GM12878 (cell line): ENCODE measurements at regions not wholly inside any gene's neighbourhood (a gene's known extent, or its start where the extent isn't known, plus 50 kb on each side); places are given as distances from the start of the nearest gene placed in this dataset.

Experiments
- ATAC-seq: fragments of 200-7000 bp; cut with Tn5 transposase; 3 replicates; pipeline ENCODE4 v1.9.1; 2020; ENCODE audit warnings: mild to moderate bottlenecking, moderate library complexity
- BruUV-seq: library from RNA; stranded (reverse); fragments of 400-500 nt; replicated peaks from 2 replicates; lab custom pipeline; 2021; lab: Mats Ljungman, UMichigan
- CTCF ChIA-PET: fragments of 300-600 bp; sonication (Branson Sonifier 250); formaldehyde crosslinking; extraction: SDS; loops from one replicate; lab custom pipeline; 2021; ENCODE audit warnings: inconsistent platforms; lab: Yijun Ruan, JAX
- POLR2A ChIA-PET: fragments of 350-600 bp; formaldehyde crosslinking; extraction: SDS; loops from one replicate; lab custom pipeline; 2021; ENCODE audit warnings: inconsistent platforms; lab: Charles Lee
- RAD21 ChIA-PET: fragments of 300-600 bp; sonication (Branson Sonifier 250); formaldehyde crosslinking; loops from one replicate; lab custom pipeline; 2023; ENCODE audit warnings: antibody characterized with exemption; ENCODE audit not compliant: unreplicated experiment; lab: Charles Lee
- SMC1A ChIA-PET: fragments of 300-600 bp; sonication (Branson Sonifier 250); formaldehyde crosslinking; loops from one replicate; lab custom pipeline; 2023; ENCODE audit not compliant: unreplicated experiment, uncharacterized antibody; lab: Charles Lee
- DNase-seq: peaks from one replicate; pipeline ENCODE4 v3.0.0-alpha.2; 2011; ENCODE audit warnings: low read depth, low spot score
- FAIRE-seq: peaks from 3 replicates; lab custom pipeline; 2011; peaks lifted over from hg19 to GRCh38; lab: Jason Lieb, UNC
- H2AFZ ChIP-seq: 2 replicates; pipeline ENCODE4 v1.6.0; 2011; ENCODE audit warnings: low read depth, low read length, control low read depth; ENCODE audit not compliant: control insufficient read depth
- H3K27ac ChIP-seq: 2 replicates; pipeline ENCODE4 v1.5.1; 2011; ENCODE audit warnings: control low read depth; ENCODE audit not compliant: control insufficient read depth, insufficient read depth
- H3K27me3 ChIP-seq, 2 experiments: replicated peaks in 1 of 2; 2 replicates each; pipeline versions ENCODE4 v1.6.0 to v1.6.1; 2011; ENCODE audit warnings: low read length in 1 of 2; ENCODE audit not compliant: control insufficient read depth in 2 of 2, insufficient read depth in 2 of 2
- H3K36me3 ChIP-seq, 2 experiments: 2 replicates each; pipeline ENCODE4 v1.5.1; 2011; ENCODE audit warnings: low read length in 1 of 2; ENCODE audit not compliant: control insufficient read depth in 2 of 2, insufficient read depth in 2 of 2
- H3K4me1 ChIP-seq: 2 replicates; pipeline ENCODE4 v1.6.1; 2011; ENCODE audit warnings: mild to moderate bottlenecking, low read length, moderate library complexity, mixed read lengths; ENCODE audit not compliant: control insufficient read depth, insufficient read depth
- H3K4me2 ChIP-seq: 2 replicates; pipeline ENCODE4 v1.6.0; 2011; ENCODE audit warnings: control low read depth; ENCODE audit not compliant: control insufficient read depth, insufficient read depth
- H3K4me3 ChIP-seq: fragments of 200-600 bp; sonication (generic); 2 replicates; pipeline ENCODE4 v1.5.1; 2016
- H3K79me2 ChIP-seq: 2 replicates; pipeline ENCODE4 v1.6.0; 2011; ENCODE audit warnings: low read length; ENCODE audit not compliant: control insufficient read depth, insufficient read depth
- H3K9ac ChIP-seq: 2 replicates; pipeline ENCODE4 v1.8.0; 2011; ENCODE audit warnings: low read length, control low read depth, mixed read lengths; ENCODE audit not compliant: control insufficient read depth, insufficient read depth
- H3K9me3 ChIP-seq: replicated peaks from 3 replicates; pipeline ENCODE4 v1.5.1; 2011; ENCODE audit warnings: mild to moderate bottlenecking, low read length; ENCODE audit not compliant: control insufficient read depth, insufficient read depth
- H4K20me1 ChIP-seq: 2 replicates; pipeline ENCODE4 v1.6.0; 2011; ENCODE audit not compliant: control insufficient read depth, insufficient read depth
- BCLAF1 ChIP-seq: fragments of 450-650 bp; IDR thresholded peaks from 2 replicates; pipeline ENCODE4 v1.6.1; 2017; ENCODE audit warnings: antibody characterized with exemption, mild to moderate bottlenecking, moderate library complexity
- CBX3 ChIP-seq: fragments of 200-600 bp; sonication (generic); IDR thresholded peaks from 2 replicates; pipeline ENCODE4 v1.6.1; 2016; ENCODE audit warnings: low read depth, borderline replicate concordance
- EZH2 ChIP-seq: IDR thresholded peaks from 2 replicates; pipeline ENCODE4 v1.6.1; 2012; ENCODE audit warnings: low read depth, mild to moderate bottlenecking, control low read depth, inconsistent platforms, low read length, borderline replicate concordance; ENCODE audit not compliant: control insufficient read depth
- FOXK2 ChIP-seq: fragments of 450-650 bp; IDR thresholded peaks from 2 replicates; pipeline ENCODE4 v1.6.1; 2017; ENCODE audit warnings: mild to moderate bottlenecking, moderate library complexity
- IKZF1 ChIP-seq: fragments of 450-650 bp; conservative IDR thresholded peaks from 2 replicates; pipeline ENCODE4 v1.6.1; 2017; ENCODE audit warnings: antibody characterized with exemption, mild to moderate bottlenecking
- JUNB ChIP-seq: IDR thresholded peaks from 2 replicates; pipeline ENCODE4 v1.6.1; 2016; ENCODE audit warnings: antibody characterized with exemption, mild to moderate bottlenecking
- NFIC ChIP-seq: IDR thresholded peaks from 2 replicates; pipeline ENCODE4 v1.6.1; 2012; ENCODE audit warnings: low read depth, mild to moderate bottlenecking, inconsistent platforms, low read length, moderate library complexity
- NFYA ChIP-seq: IDR thresholded peaks from 2 replicates; pipeline ENCODE4 v1.6.1; 2011; ENCODE audit warnings: low read depth, mild to moderate bottlenecking, low read length, improper control_type of control experiment, borderline replicate concordance
- PAX8 ChIP-seq: fragments of 450-650 bp; IDR thresholded peaks from 2 replicates; pipeline ENCODE4 v1.6.1; 2017; ENCODE audit warnings: mild to moderate bottlenecking, moderate library complexity
- POLR2AphosphoS2 ChIP-seq: IDR thresholded peaks from 2 replicates; pipeline ENCODE4 v1.6.1; 2011; ENCODE audit warnings: low read depth, mild to moderate bottlenecking, low read length, improper control_type of control experiment, moderate library complexity
- RAD21 ChIP-seq: IDR thresholded peaks from 2 replicates; pipeline ENCODE4 v1.6.1; 2011; ENCODE audit warnings: mild to moderate bottlenecking, low read depth, low read length, moderate library complexity; ENCODE audit not compliant: insufficient read depth
- SIN3A ChIP-seq: IDR thresholded peaks from 2 replicates; pipeline ENCODE4 v1.6.1; 2012; ENCODE audit warnings: low read depth, low read length, improper control_type of control experiment
- ZNF217 ChIP-seq: fragments of 450-650 bp; IDR thresholded peaks from 2 replicates; pipeline ENCODE4 v1.6.1; 2017; ENCODE audit warnings: antibody characterized with exemption, mild to moderate bottlenecking
- WGBS: methylation state at CpG from one replicate; pipeline ENCODE4 v1.1.6; 2016; ENCODE audit warnings: low lambda C conversion rate; ENCODE audit not compliant: insufficient replicate concordance, insufficient coverage; ENCODE audit errors: missing lambda C conversion rate; 5-methylcytosine and 5-hydroxymethylcytosine counted together
- in situ Hi-C: fragments of 300-500 bp; cut with MboI; formaldehyde crosslinking; loops from 9 replicates; pipeline ENCODE4 v1.14.3; 2018; ENCODE audit warnings: mixed read lengths
- intact Hi-C: fragments of 100-400 bp; cut with micrococcal nuclease; formaldehyde crosslinking; loops from one replicate; pipeline ENCODE4 v1.14.2; 2022; ENCODE audit not compliant: unreplicated experiment

GRCh38 chr1:208741296-208741695 is 497.1 kb upstream of the PLXNA2 start (continued):
- TF ChIP-seq PAX8: no peak

- DNase-seq (no peak), FAIRE-seq (no peak), ATAC-seq (no peak)
- Histone ChIP-seq H3K36me3 (no peaks in the 10 kb centered on the region), H3K4me1 (no peaks in the 10 kb centered on the region), H4K20me1 (no peaks in the 10 kb centered on the region), H3K79me2 (no peaks in the 10 kb centered on the region), H2AFZ (no peak overlapping the region), H3K9ac (no peak overlapping the region), H3K9me3 (no peaks in the 10 kb centered on the region), H3K4me3 (no peak overlapping the region), H3K27me3 (no peaks in the 10 kb centered on the region), H3K4me2 (no peak overlapping the region), H3K27ac (no peak overlapping the region)
- no TSS peak for BruUV-seq
- ChIA-PET POLR2A (no interaction called here), RAD21 (no interaction called here), SMC1A (interaction anchor here (1.0 kb wide), 1 partner anchor 9 kb away, joined by 3 read pairs; no protein-coding TSS in a partner anchor), CTCF (no interaction called here)
- in situ Hi-C loops (no loop called here), intact Hi-C loops (no loop called here)
- WGBS: 27% methylated on average over 5 of the region's 5 CpGs
- TF ChIP-seq RAD21 (no peak), NFYA (no peak), FOXK2 (no peak), IKZF1 (no peak), NFIC (no peak), EZH2 (no peak), POLR2AphosphoS2 (no peak), ZNF217 (no peak), CBX3 (no peak), BCLAF1 (no peak), SIN3A (no peak), JUNB (no peak)
- TF ChIP-seq, all 136 proteins: peak for 0
These were observed 499.2 kb upstream of the PLXNA2 start for GRCh38 chr1:208743361-208743760.
